ENCODE measurements at regions not wholly inside any gene's neighbourhood (a gene's known extent, or its start where the extent isn't known, plus 50 kb on each side); places are given as distances from the start of the nearest gene placed in this dataset.

GRCh38 chrX:10971759-10972158, 139.4 kb upstream of the HCCS start:
- no peak for TF ChIP-seq CTCF (IDR thresholded peaks at IDR 0.05; ENCODE audit: low read length)
- TF ChIP-seq EZH2 (IDR thresholded peaks at IDR 0.05; ENCODE audit: borderline replicate concordance, low read length): no peak
